ENCODE measurements at regions not wholly inside any gene's neighbourhood (a gene's known extent, or its start where the extent isn't known, plus 50 kb on each side); places are given as distances from the start of the nearest gene placed in this dataset.

DNA sequence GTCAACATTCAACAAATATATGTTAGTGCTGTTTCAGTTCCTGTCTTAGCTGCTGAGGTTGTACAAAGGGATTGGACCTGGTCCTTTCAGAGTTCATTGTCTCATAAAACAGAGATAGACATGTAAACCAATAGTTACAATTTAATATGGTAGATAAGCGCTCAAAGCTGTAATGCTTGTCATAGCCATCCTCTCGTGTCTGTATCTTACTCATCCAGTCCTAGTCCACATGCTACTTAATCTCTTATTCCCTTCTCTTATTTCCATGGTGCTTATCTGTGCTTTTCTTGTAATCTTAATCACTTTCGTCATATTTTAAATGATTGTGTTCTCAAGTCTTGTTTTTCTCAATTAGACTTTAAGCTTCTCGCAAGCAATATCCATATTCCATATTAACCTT, 185.2 kb upstream of the OBI1 start:
- Histone ChIP-seq H3K4me3 (no peak overlapping the region), H3K36me3 (ENCODE audit: low read depth, missing control alignments) (no peaks in the 10 kb centered on the region), H3K4me1 (no peaks in the 10 kb centered on the region), H3K27me3 (no peaks in the 10 kb centered on the region), H3K9me3 (no peaks in the 10 kb centered on the region), H3K27ac (no peak overlapping the region)
- TF ChIP-seq, protein P1, sequence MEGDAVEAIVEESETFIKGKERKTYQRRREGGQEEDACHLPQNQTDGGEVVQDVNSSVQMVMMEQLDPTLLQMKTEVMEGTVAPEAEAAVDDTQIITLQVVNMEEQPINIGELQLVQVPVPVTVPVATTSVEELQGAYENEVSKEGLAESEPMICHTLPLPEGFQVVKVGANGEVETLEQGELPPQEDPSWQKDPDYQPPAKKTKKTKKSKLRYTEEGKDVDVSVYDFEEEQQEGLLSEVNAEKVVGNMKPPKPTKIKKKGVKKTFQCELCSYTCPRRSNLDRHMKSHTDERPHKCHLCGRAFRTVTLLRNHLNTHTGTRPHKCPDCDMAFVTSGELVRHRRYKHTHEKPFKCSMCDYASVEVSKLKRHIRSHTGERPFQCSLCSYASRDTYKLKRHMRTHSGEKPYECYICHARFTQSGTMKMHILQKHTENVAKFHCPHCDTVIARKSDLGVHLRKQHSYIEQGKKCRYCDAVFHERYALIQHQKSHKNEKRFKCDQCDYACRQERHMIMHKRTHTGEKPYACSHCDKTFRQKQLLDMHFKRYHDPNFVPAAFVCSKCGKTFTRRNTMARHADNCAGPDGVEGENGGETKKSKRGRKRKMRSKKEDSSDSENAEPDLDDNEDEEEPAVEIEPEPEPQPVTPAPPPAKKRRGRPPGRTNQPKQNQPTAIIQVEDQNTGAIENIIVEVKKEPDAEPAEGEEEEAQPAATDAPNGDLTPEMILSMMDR (IDR thresholded peaks at IDR 0.05): no peak
- no peak for TF ChIP-seq POLR2A (IDR thresholded peaks at IDR 0.05)
- DNase-seq: no peak
- WGBS, 2 donors: 63 to 70% methylated on average over 4 of the region's 4 CpGs
- intact Hi-C loops (cut with DNase I; ENCODE audit: low total_unique reads): no loop called here

DNA sequence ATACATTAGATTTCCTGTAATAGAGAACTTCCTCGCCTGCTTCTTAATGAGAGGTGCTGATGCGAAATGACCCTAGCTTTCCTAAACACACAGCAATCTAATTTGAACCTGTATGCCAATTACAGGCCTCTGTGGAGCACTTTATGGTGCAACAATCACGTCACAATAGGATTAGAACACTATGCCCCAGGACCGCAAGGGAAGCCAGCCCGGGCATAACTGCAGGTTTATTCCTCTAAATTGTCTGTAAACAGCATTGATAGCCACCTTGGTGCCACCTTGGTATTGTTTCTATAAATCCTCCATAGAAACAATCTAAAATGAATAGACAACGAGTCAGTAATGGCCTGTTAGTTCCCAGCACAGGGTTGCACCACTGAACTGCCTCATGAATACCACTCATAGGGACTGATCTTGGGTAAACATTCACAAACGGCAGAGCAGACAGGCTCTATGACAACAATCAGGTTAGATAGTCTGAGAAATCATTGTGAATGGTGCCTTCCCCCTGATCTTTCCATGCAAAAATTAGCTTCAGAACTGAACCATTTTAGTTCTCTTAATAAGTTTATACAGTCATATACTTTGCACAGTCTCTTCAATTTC, 182.5 kb upstream of the OBI1 start:
- no peak for TF ChIP-seq POLR2A (IDR thresholded peaks at IDR 0.05)
- Histone ChIP-seq H3K27me3 (no peaks in the 10 kb centered on the region), H3K4me3 (no peak overlapping the region), H3K36me3 (ENCODE audit: low read depth, missing control alignments) (no peaks in the 10 kb centered on the region), H3K9me3 (no peaks in the 10 kb centered on the region), H3K27ac (no peak overlapping the region), H3K4me1 (no peaks in the 10 kb centered on the region)
- intact Hi-C loops (cut with DNase I; ENCODE audit: low total_unique reads): no loop called here
- DNase-seq: no peak
- WGBS, 2 donors: 58 to 71% methylated on average over 7 of the region's 7 CpGs

DNA sequence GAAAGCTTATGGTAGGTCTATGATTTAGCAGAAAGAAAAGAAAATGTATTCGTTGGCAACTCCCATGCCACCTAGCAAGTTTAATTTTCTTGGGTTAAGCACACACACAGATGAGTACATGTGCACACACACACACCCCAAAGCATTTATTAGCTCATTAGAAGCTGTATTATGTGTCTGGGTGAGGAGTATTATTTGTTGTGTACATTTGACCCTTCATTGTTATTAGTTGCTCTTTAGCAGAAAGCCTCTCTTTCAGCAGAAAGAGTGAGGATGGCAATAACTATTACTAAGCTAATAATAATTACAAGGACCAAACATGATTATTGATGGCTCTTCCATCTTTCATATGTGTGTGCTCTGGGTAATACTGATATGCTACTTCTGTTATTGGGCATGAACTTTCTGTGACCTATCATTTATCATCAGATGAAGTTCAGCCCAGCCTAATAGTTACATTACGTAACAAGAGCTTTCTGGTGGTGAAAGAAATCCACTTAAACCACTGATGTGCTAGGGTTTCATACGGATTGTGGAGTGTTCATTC, 177.4 kb upstream of the OBI1 start:
- 69 to 80% methylated on average over 3 of the region's 3 CpGs for WGBS, 2 donors
- no peaks in the 10 kb centered on the region for H3K4me1 ChIP-seq
- H3K4me3 ChIP-seq: no peak overlapping the region
- H3K27ac ChIP-seq: no peak overlapping the region
- no peaks in the 10 kb centered on the region for H3K9me3 ChIP-seq
- H3K36me3 ChIP-seq (ENCODE audit: low read depth, missing control alignments): no peaks in the 10 kb centered on the region
- intact Hi-C loops (cut with DNase I; ENCODE audit: low total_unique reads): no loop called here
- TF ChIP-seq POLR2A (IDR thresholded peaks at IDR 0.05): no peak
- TF ChIP-seq, protein P1 (IDR thresholded peaks at IDR 0.05): no peak
- H3K27me3 ChIP-seq: no peaks in the 10 kb centered on the region
- no peak for DNase-seq

DNA sequence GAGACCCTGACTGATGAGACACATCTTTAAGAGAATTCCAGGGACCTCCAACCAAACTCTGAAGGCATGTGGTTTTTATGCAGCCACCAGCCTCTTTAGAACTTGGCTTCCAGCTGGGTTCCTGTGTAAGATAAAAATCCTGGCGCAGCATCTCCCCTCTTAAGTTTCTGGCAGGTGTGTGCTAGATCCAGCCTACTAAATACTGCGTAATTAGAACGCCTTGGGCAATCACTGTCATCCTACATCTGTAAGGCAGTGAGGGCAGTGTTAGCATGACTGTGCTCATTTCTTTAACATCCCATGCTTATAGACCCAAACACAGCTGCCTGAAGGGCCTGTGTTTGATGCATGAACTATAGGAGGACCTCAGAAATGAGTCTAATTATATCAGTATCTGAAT, 173.5 kb upstream of the OBI1 start:
- H3K9me3 ChIP-seq: no peaks in the 10 kb centered on the region
- H3K4me3 ChIP-seq: no peak overlapping the region
- no peaks in the 10 kb centered on the region for H3K36me3 ChIP-seq (ENCODE audit: low read depth, missing control alignments)
- H3K27ac ChIP-seq: no peak overlapping the region
- WGBS, 2 donors: 83 to 87% methylated on average over 3 of the region's 3 CpGs
- TF ChIP-seq, protein P1 (IDR thresholded peaks at IDR 0.05): no peak
- TF ChIP-seq POLR2A (IDR thresholded peaks at IDR 0.05): no peak
- intact Hi-C loops (cut with DNase I; ENCODE audit: low total_unique reads): no loop called here
- DNase-seq: no peak
- no peaks in the 10 kb centered on the region for H3K4me1 ChIP-seq
- no peaks in the 10 kb centered on the region for H3K27me3 ChIP-seq

DNA sequence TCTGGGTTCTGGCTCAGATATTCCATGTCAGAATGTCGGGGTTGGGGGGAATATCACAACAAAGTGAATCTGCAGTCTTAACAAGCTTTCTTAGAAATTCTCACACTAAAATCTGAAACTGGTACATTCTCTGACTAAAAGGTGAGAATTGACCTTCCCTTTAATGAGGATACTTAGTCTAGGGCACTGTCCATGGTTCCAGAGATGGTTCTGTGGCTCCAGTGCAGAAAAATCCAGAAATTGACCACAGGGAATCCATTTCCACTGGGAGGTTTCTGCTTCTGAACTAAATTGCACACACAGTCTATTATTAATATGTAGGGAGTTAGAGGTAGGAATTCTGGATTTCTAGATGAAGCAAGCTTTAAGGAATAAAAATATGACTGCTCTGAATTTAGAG, 171.6 kb upstream of the OBI1 start:
- no peaks in the 10 kb centered on the region for H3K9me3 ChIP-seq
- 95 to 100% methylated on average over 1 of the region's 1 CpG for WGBS, 2 donors
- DNase-seq: no peak

More for the DNA sequence above, 171.6 kb upstream of the OBI1 start:
- Histone ChIP-seq H3K36me3 (ENCODE audit: low read depth, missing control alignments) (no peaks in the 10 kb centered on the region), H3K27me3 (no peaks in the 10 kb centered on the region), H3K4me1 (no peaks in the 10 kb centered on the region), H3K4me3 (no peak overlapping the region), H3K27ac (no peak overlapping the region)
- intact Hi-C loops (cut with DNase I; ENCODE audit: low total_unique reads): no loop called here
- TF ChIP-seq, protein P1 (IDR thresholded peaks at IDR 0.05): no peak
- no peak for TF ChIP-seq POLR2A (IDR thresholded peaks at IDR 0.05)
